DND-41 (cell line): ENCODE measurements at regions not wholly inside any gene's neighbourhood (a gene's known extent, or its start where the extent isn't known, plus 50 kb on each side); places are given as distances from the start of the nearest gene placed in this dataset.

Source experiments
- ATAC-seq: fragments of 200-7000 bp; cut with Tn5 transposase; 3 replicates; pipeline ENCODE4 v1.9.1; 2021; ENCODE audit warnings: low read depth; ENCODE audit not compliant: insufficient read depth
- DNase-seq: peaks from one replicate; pipeline ENCODE4 v3.0.0-alpha.2; 2020
- H2AFZ ChIP-seq: 2 replicates; pipeline ENCODE4 v1.6.0; 2012; ENCODE audit warnings: low read depth, low read length
- H3K27ac ChIP-seq: 2 replicates; pipeline ENCODE4 v1.5.1; 2012; ENCODE audit warnings: low read length, inconsistent platforms
- H3K27me3 ChIP-seq: fragments of 200-600 bp; sonication (generic); 2 replicates; pipeline ENCODE4 v1.6.0; 2012; ENCODE audit warnings: low read length, mild to moderate bottlenecking, inconsistent platforms; ENCODE audit not compliant: insufficient read depth, poor library complexity
- H3K36me3 ChIP-seq: 2 replicates; pipeline ENCODE4 v1.5.1; 2012; ENCODE audit warnings: low read length, inconsistent platforms; ENCODE audit not compliant: insufficient read depth
- H3K4me1 ChIP-seq: 2 replicates; pipeline ENCODE4 v1.5.1; 2012; ENCODE audit warnings: mild to moderate bottlenecking, low read length; ENCODE audit not compliant: insufficient read depth
- H3K4me2 ChIP-seq: 2 replicates; pipeline ENCODE4 v1.6.0; 2012; ENCODE audit warnings: mild to moderate bottlenecking, moderate library complexity, low read length, inconsistent platforms; ENCODE audit not compliant: insufficient read depth
- H3K4me3 ChIP-seq, 2 experiments: fragments of 200-600 bp in 1 of 2; shearing (Covaris generic) in 1 of 2; 2 replicates each; pipeline ENCODE4 v1.5.1; 2012 to 2016; ENCODE audit warnings: inconsistent platforms in 2 of 2, low read length in 2 of 2, mild to moderate bottlenecking in 2 of 2, low read depth in 1 of 2, moderate library complexity in 1 of 2
- H3K79me2 ChIP-seq: 2 replicates; pipeline ENCODE4 v1.6.0; 2012; ENCODE audit warnings: low read length, inconsistent platforms; ENCODE audit not compliant: insufficient read depth
- H3K9ac ChIP-seq: 2 replicates; pipeline ENCODE4 v1.6.0; 2012; ENCODE audit warnings: low read depth, mild to moderate bottlenecking, inconsistent platforms, low read length, moderate library complexity
- H3K9me3 ChIP-seq: 2 replicates; pipeline ENCODE4 v1.5.1; 2012; ENCODE audit warnings: low read length, moderate library complexity, mild to moderate bottlenecking, inconsistent platforms; ENCODE audit not compliant: insufficient read depth, severe bottlenecking
- H4K20me1 ChIP-seq: 2 replicates; pipeline ENCODE4 v1.6.0; 2012; ENCODE audit warnings: low read length; ENCODE audit not compliant: insufficient read depth
- EZH2 ChIP-seq: IDR thresholded peaks from 3 replicates; pipeline ENCODE4 v1.6.1; 2012; ENCODE audit warnings: borderline replicate concordance, low read depth, mild to moderate bottlenecking, moderate library complexity, low read length, inconsistent platforms; ENCODE audit not compliant: severe bottlenecking
- TF ChIP-seq, protein P1 (sequence below): IDR thresholded peaks from 2 replicates; pipeline ENCODE4 v1.5.1; 2012; ENCODE audit warnings: borderline replicate concordance, low read length, moderate library complexity, mild to moderate bottlenecking; ENCODE audit not compliant: poor library complexity, severe bottlenecking; ENCODE audit errors: extremely low read depth

DNA sequence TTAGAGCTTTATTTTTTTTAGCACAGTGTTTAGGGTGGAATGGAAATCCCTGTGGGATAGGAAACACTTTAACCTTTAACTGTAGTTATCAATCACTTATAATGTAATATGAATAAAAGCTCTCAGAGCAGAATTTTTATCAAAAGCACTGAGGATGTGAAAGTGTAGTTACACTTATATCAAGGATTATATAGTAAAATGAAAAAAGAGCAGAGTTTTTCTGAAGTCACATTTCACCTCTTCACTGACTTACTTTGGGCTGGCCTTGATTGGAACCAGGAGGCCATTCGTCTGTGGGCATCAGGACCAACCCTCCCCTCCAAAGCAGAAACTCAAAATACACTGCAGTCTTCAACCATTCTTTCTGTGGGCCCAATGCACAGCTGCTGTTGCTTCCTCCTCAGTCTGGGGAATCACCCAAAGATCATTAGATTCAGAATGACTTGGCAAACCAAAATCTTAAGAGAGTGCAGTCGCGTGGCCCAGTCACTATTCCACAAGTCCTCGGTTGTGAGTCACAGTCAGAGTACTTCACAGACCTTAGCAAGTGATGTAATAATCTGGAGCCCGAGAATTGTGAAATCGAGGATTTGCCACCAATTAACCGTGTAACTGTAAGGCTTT lies 132.6 kb upstream of the COL8A1 start:
- Histone ChIP-seq H3K4me2 (no peak overlapping the region), H3K4me1 (no peaks in the 10 kb centered on the region), H3K4me3 (no peak overlapping the region), H3K9me3 (no peaks in the 10 kb centered on the region), H3K27me3 (no peaks in the 10 kb centered on the region), H3K27ac (no peak overlapping the region), H3K79me2 (no peaks in the 10 kb centered on the region), H3K9ac (no peak overlapping the region), H2AFZ (no peak overlapping the region), H4K20me1 (no peaks in the 10 kb centered on the region), H3K36me3 (no peaks in the 10 kb centered on the region)
- DNase-seq (no peak), ATAC-seq (no peak)
- no peak for TF ChIP-seq EZH2
- TF ChIP-seq, protein P1, sequence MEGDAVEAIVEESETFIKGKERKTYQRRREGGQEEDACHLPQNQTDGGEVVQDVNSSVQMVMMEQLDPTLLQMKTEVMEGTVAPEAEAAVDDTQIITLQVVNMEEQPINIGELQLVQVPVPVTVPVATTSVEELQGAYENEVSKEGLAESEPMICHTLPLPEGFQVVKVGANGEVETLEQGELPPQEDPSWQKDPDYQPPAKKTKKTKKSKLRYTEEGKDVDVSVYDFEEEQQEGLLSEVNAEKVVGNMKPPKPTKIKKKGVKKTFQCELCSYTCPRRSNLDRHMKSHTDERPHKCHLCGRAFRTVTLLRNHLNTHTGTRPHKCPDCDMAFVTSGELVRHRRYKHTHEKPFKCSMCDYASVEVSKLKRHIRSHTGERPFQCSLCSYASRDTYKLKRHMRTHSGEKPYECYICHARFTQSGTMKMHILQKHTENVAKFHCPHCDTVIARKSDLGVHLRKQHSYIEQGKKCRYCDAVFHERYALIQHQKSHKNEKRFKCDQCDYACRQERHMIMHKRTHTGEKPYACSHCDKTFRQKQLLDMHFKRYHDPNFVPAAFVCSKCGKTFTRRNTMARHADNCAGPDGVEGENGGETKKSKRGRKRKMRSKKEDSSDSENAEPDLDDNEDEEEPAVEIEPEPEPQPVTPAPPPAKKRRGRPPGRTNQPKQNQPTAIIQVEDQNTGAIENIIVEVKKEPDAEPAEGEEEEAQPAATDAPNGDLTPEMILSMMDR, result no peak

DNA sequence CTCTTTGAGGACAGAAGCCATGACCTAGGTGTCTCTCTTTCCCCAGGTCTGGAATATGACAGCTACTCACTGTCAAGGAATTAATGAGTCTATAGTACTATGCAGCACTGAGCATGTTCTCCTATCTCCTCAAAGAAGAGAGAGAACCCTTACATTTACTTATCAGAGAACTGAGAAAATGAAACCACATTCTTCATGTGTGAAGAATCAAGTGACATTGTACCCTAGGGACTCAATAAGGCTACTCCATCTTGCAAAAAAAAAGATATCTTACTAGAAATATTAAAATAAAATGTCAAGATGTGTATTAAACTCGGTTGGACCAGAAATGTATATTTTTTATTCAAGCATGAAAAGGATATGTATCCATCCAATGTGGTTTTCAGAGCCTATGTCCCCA lies 133.2 kb upstream of the COL8A1 start:
- Histone ChIP-seq H3K4me3 (no peak overlapping the region), H3K27me3 (no peaks in the 10 kb centered on the region), H3K27ac (no peak overlapping the region), H3K36me3 (no peaks in the 10 kb centered on the region), H4K20me1 (no peaks in the 10 kb centered on the region), H3K4me1 (no peaks in the 10 kb centered on the region), H3K9ac (no peak overlapping the region), H3K4me2 (no peak overlapping the region), H3K9me3 (no peaks in the 10 kb centered on the region), H2AFZ (no peak overlapping the region), H3K79me2 (no peaks in the 10 kb centered on the region)
- ATAC-seq (no peak), DNase-seq (no peak)
- TF ChIP-seq EZH2, result no peak
- TF ChIP-seq, protein P1, result no peak

DNA sequence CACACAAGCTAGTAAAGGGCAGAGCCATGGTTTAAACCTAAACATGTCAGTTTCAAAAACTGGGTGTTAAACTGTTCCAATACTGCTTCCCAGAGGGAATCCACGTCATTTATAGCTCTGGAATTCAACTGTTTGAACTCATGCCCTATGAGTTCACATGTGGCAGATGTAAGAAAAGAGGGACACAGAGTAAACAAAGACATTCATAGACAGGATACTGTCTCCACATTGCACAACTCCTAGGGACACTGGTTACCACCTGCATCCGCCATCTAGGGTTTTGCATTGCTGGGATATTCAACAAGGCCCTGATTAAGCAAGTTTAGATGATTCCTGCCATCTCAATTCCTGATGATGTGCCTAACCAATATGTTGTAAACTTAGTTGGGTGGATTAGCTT lies 134.1 kb upstream of the COL8A1 start:
- no peaks in the 10 kb centered on the region for H3K27me3 ChIP-seq
- TF ChIP-seq EZH2, result no peak
- TF ChIP-seq, protein P1, result no peak
- ATAC-seq, result no peak
- H3K27ac ChIP-seq, result no peak overlapping the region
- no peak overlapping the region for H3K4me2 ChIP-seq
- H2AFZ ChIP-seq, result no peak overlapping the region
- no peaks in the 10 kb centered on the region for H3K36me3 ChIP-seq
- no peaks in the 10 kb centered on the region for H3K79me2 ChIP-seq
- no peaks in the 10 kb centered on the region for H4K20me1 ChIP-seq
- no peak for DNase-seq
- H3K9ac ChIP-seq, result no peak overlapping the region
- no peak overlapping the region for H3K4me3 ChIP-seq
- no peaks in the 10 kb centered on the region for H3K4me1 ChIP-seq
- no peaks in the 10 kb centered on the region for H3K9me3 ChIP-seq
